ENCODE measurements at regions not wholly inside any gene's neighbourhood (a gene's known extent, or its start where the extent isn't known, plus 50 kb on each side); places are given as distances from the start of the nearest gene placed in this dataset.

DNA sequence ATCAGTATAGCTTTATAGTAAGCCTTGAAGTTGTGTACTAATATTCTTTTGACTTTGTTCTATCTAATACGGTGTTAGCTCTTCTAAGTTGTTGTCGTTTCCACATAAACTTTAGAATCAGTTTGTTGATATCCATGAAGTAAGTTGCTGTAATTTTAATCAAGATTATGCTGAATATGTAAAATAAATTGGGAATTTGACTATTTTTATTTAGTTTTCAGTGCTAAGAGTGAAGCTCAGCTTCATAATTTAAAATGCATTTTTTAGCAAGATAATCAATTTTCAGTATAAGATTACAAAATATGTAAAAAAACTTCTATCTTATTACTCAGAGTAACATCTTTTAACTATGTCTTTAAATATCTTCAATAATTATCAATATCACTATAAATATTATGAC is 1374.8 kb downstream of the PCDH7 start:
- TF ChIP-seq, protein P1, sequence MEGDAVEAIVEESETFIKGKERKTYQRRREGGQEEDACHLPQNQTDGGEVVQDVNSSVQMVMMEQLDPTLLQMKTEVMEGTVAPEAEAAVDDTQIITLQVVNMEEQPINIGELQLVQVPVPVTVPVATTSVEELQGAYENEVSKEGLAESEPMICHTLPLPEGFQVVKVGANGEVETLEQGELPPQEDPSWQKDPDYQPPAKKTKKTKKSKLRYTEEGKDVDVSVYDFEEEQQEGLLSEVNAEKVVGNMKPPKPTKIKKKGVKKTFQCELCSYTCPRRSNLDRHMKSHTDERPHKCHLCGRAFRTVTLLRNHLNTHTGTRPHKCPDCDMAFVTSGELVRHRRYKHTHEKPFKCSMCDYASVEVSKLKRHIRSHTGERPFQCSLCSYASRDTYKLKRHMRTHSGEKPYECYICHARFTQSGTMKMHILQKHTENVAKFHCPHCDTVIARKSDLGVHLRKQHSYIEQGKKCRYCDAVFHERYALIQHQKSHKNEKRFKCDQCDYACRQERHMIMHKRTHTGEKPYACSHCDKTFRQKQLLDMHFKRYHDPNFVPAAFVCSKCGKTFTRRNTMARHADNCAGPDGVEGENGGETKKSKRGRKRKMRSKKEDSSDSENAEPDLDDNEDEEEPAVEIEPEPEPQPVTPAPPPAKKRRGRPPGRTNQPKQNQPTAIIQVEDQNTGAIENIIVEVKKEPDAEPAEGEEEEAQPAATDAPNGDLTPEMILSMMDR (IDR thresholded peaks at IDR 0.05; ENCODE audit: low read length), result no peak
- no peak for TF ChIP-seq EZH2 (IDR thresholded peaks at IDR 0.05; ENCODE audit: borderline replicate concordance, low read length)

Measured in OCI-LY1 (cell line).